ENCODE measurements at regions not wholly inside any gene's neighbourhood (a gene's known extent, or its start where the extent isn't known, plus 50 kb on each side); places are given as distances from the start of the nearest gene placed in this dataset. TPM values are rescaled to one million over a fixed set of nuclear protein-coding genes. Genes with fewer than 3 reads are reported as not detected.

DNA sequence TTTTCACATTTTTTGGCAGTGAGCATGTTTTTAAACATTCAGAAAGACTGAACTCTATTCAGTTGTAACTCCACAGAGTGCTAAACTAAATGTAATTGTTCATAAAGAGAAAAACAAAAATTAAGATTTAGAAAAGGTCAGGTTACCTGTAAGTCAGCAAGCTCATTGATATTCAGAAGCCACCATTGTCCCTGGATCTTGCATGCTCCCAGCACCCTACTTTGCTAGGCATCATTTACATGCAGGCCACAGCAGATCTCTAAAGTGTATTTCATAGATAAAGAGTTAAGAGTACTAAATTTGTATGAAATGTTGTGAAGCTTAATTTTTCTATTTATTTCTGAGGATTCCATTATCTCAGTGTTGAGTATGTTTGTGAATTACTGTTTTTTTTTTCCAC lies 64.8 kb upstream of the CDH19 start:
- no peak overlapping the region for H3K27ac ChIP-seq (ENCODE audit: low read depth, low read length)
- no peak for DNase-seq (ENCODE audit: low read depth in 4 of 6, low spot score in 6 of 6)
- no peaks in the 10 kb centered on the region for H3K4me1 ChIP-seq (ENCODE audit: control insufficient read depth, insufficient read depth, low read length)
- H3K27me3 ChIP-seq (ENCODE audit: control insufficient read depth, insufficient read depth, low read length) = no peaks in the 10 kb centered on the region
- H3K4me3 ChIP-seq (ENCODE audit: low read depth, low read length) = no peak overlapping the region
- H3K36me3 ChIP-seq (ENCODE audit: control insufficient read depth, insufficient read depth, low read length) = no peaks in the 10 kb centered on the region
- no peaks in the 10 kb centered on the region for H3K9me3 ChIP-seq (ENCODE audit: control insufficient read depth, insufficient read depth, low read length)

DNA sequence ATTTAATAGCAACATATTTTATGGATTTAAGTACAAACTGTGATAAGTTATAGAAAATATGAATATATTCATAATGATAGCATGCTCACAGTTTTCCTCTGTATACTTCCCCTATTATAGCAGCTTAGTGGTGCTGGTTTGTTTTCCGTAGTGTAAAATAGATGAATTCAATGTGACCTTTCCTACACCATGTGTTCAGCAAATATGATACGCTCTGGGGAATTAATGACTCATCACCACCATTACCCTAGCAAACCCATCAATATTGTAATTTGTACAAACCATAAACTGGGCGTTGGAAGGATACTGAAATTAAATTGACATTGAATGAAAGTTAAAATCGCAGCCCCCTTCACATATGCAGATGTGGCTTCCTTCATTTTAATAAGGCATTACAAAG lies 58.7 kb upstream of the CDH19 start:
- Histone ChIP-seq H3K4me3 (ENCODE audit: low read depth, low read length) (no peak overlapping the region), H3K4me1 (ENCODE audit: control insufficient read depth, insufficient read depth, low read length) (no peaks in the 10 kb centered on the region), H3K36me3 (ENCODE audit: control insufficient read depth, insufficient read depth, low read length) (no peaks in the 10 kb centered on the region), H3K9me3 (ENCODE audit: control insufficient read depth, insufficient read depth, low read length) (no peaks in the 10 kb centered on the region), H3K27ac (ENCODE audit: low read depth, low read length) (no peak overlapping the region), H3K27me3 (ENCODE audit: control insufficient read depth, insufficient read depth, low read length) (no peaks in the 10 kb centered on the region)
- no CpG with 5 or more reads among the region's 4 CpGs for WGBS (ENCODE audit: insufficient coverage)
- DNase-seq (ENCODE audit: low read depth in 4 of 6, low spot score in 6 of 6) = peak in 1 of 6 donors; percentile 16

DNA sequence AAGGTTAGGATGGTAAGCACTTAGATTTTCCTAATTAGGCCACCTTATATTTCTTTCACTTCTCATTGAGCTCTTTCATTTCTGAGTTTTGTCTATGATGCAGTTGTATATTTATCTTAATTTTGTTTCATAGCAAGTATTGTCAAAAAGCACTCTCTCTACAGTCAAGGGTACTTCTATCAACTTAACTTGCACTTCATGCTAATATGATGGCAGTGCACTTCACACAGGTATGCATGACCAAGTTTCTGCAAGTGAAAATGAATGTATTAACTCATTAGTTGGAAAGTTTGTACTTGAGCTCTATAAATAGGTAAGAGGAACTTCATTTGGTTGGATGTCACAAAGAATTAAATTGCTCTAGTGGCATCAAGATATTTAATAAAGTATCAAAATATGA lies 51.5 kb upstream of the CDH19 start:
- Histone ChIP-seq H3K4me3 (ENCODE audit: low read depth, low read length) (no peak overlapping the region), H3K36me3 (ENCODE audit: control insufficient read depth, insufficient read depth, low read length) (no peaks in the 10 kb centered on the region), H3K4me1 (ENCODE audit: control insufficient read depth, insufficient read depth, low read length) (no peaks in the 10 kb centered on the region), H3K9me3 (ENCODE audit: control insufficient read depth, insufficient read depth, low read length) (no peaks in the 10 kb centered on the region), H3K27ac (ENCODE audit: low read depth, low read length) (no peak overlapping the region), H3K27me3 (ENCODE audit: control insufficient read depth, insufficient read depth, low read length) (no peaks in the 10 kb centered on the region)
- no peak for DNase-seq (ENCODE audit: low read depth in 4 of 6, low spot score in 6 of 6)

Small RNA genes lying in the stretch of these regions (small RNA-seq; reads per million reads assigned to genes)
- gene AC091042.1 (ENCODE audit: low replicate concordance) (not detected), gene MIR5011 (ENCODE audit: low replicate concordance) (not detected), gene RNU6-1037P (ENCODE audit: low replicate concordance) (not detected), gene RPL31P9 (ENCODE audit: low replicate concordance) (not detected)

Data from spinal cord (tissue), 10 donors.